ENCODE measurements at regions not wholly inside any gene's neighbourhood (a gene's known extent, or its start where the extent isn't known, plus 50 kb on each side); places are given as distances from the start of the nearest gene placed in this dataset.
"Not testable (repeated sequence)": the region's sequence is repeated elsewhere in the genome, so short reads cannot be mapped to it uniquely, and the experiment has no call there.

DNA sequence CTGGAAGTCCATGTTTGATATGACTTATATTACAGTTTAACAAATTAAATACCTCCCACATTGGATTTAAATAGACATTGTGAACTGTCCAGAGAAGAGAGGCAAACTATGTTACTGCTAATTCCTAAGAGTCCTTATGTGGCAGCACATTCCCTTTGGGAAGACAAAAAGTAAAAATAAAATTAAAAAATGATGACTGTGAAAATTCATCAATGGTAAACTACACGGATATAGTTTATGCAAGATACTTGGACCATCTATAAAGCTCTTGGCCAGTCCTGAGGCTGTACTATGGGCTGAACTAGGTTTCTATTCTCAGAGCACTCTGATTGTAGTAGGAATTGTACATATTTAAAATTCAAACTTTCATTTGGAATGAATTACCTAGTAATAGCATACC, 206.4 kb downstream of the LRRK2 start:
- ATAC-seq (no peak), DNase-seq (no peak)
- intact Hi-C loops (cut with micrococcal nuclease), result no loop called here

DNA sequence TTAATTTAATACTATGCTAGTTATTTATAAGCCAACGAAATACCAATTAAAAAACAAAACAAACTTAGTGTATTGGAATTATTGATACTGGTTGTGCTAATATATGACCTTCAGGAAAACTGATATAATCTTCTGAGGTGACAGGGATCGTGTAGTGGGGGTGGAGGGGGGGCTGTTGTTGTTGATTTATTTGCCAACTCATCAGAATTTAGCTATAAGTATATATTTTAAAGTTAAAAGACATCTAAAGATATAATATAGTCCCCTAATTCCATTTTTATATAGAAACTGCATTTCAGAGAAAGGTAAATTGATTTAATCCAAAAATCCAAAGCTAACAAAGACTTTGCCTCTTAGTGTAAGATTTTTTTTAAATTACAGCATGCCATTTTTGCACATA, 210.5 kb downstream of the LRRK2 start:
- intact Hi-C loops (cut with micrococcal nuclease), result no loop called here
- ATAC-seq (no peak), DNase-seq (no peak)

DNA sequence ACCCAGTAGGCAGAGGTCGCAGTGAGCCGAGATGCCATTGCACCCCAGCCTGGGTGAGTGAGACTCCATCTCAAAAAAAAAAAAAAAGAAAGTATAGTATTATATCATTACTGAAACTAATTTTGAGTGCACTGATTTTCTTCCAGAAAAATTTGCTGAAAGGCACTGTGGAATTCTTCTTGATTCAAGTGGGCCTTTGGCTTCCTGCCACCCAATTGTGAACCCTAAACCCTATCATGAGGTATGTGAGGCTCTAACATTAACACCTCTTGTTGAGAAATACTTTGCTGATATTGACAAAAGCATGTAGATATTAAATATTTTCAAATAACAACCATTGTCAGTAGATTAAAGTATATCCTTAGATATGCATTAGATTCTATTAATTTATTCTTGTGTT, 211.2 kb downstream of the LRRK2 start:
- intact Hi-C loops (cut with micrococcal nuclease), result no loop called here
- DNase-seq (no peak), ATAC-seq (no peak)

DNA sequence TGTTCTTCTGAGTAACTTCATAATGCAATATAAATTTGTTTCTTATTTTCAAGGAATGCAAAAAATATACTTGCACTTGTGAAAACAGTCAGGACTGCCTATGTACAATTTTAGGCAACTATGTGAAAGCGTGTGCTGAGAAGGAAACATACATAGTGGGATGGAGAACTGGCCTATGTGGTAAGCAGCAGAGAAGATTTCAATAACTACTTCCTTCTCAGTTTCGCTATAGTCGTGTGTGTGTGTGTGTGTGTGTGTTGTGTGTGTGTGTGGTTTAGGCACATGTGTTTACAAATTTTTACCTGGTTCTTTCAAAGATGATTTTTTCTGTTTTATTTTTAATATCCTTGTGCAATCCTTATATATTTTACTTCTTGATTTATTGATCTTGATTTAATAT, 211.8 kb downstream of the LRRK2 start:
- DNase-seq (no peak), ATAC-seq (no peak)
- intact Hi-C loops (cut with micrococcal nuclease), result no loop called here

DNA sequence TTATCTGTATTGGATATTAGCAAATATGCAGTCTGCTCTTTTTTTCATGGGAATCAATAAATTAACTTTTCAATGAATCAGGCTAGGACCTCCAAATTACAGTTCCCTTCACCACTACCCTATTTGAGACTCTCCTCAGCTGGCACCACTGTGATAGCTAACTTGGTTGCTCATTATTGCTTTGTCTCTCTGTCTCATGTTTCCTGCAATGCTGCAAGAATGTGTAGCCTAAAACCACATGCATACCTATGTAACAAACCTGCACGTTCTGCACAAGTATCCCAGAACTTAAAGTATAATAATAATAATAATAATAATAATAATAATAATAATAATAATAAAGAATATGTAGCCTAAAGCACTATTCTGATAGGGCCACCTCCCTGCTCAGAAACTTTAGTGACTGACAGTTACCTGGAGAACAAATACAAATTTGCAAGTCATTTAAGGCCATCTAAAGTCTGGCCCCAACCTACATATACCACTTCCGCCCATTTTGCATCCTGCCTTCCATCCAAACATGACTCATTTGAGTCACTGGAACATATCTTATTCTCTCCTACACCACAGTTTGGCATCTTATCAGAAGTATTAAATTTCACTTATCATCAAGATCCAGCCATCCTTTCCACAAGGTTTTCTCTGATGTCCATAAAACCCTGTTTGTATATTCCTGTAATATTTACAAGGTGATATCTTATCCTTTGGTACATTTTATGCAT, 215.1 kb downstream of the LRRK2 start:
- ATAC-seq, result no peak
- intact Hi-C loops (cut with micrococcal nuclease), result no loop called here

DNA sequence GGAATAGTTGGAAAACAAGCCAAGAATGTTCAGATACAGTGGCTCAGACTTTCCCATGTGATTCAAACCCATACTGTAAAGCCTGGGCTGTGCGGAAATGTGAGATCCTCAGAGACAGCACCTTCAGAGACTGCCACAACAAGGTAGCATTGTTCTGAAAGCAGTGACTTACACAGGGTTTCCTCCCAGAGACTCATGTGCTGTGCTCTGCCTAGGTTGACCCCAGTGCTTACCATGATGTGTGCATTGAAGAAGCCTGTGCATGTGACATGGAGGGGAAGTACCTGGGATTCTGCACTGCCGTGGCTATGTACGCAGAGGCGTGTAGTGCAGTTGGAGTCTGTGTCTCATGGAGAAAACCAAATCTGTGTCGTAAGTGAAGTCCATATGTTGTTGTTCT, 219.4 kb downstream of the LRRK2 start:
- intact Hi-C loops (cut with micrococcal nuclease), result no loop called here
- ATAC-seq (no peak), DNase-seq (no peak)

More for the DNA sequence above, 215.1 kb downstream of the LRRK2 start:
- no peak for DNase-seq

DNA sequence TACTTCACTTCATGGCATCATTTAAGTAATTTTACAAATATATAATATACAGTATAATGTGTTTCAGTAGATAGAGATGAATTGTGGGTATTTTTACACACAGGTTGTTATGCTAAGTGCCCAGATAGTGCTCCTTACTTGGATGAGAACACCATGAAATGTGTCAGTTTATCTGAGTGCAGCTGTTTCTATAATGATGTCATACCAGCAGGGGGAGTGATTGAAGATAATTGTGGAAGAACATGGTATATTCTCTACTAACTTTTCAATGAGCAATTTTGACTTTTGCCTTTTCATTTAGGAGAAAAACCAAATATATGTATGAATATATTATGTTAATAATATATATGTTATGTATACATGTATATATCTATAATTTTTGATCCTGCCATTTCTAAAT, 221.6 kb downstream of the LRRK2 start:
- no peak for ATAC-seq
- DNase-seq, result no peak
- intact Hi-C loops (cut with micrococcal nuclease), result no loop called here

DNA sequence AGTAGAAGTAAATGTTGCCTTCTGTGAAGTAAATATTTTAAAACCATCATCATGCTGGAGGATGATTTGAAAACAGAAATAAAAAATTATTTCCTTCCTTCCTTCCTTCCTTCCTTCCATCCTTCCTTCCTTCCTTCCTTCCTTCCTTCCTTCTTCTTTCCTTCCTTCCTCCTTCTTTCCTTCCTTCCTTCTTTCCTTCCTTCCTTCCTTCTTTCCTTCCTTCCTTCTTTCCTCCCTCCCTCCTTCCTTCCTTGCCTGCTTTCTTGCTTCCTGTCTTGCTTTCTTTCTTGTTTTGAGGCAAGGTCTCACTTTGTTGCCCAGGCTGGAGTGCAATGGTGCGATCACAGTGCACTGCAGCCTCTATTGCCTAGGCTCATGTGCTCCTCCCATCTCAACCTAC, 223.7 kb downstream of the LRRK2 start:
- ATAC-seq; intact Hi-C loops (cut with micrococcal nuclease); DNase-seq: not testable (repeated sequence)

DNA sequence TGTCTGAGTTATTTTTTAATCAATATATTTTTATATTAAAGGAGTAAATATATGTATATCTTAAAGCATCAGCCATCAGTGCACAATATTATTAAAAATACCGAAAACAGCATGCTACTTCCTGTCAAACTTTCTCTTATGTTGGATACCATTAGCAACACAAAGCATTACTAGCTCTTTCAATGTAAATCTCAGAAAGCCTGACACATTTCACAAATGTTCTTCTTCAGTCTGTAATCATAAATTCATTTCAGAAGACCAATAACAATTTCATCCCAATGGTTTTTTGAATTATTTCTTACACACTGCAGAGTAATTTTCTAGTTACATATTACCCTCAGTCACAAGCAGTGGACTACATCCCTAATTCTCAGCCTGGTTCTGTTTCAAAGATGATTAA, 226.9 kb downstream of the LRRK2 start:
- DNase-seq, result no peak
- ATAC-seq, result no peak
- intact Hi-C loops (cut with micrococcal nuclease), result no loop called here

DNA sequence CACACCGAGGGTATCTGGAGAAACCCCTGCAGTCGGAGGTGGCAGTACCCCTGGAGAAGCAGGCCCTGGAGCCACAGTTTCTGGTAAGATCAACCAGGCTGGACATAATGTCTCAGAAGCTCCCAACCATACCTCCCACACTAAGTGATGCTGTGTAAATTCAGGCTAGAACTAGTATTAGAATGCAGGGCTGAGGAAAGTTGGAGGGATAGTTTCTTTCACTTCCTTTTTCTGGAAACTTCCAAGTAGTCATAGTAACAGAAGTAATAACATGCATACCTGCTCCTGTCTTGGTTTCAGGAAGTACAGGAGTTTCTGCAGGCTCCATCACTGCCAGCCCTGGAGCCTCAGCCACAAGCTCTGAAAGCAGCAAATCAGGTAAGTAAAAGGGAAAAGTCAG, 228.1 kb upstream of the CNTN1 start:
- no peak for DNase-seq
- no peak for ATAC-seq
- intact Hi-C loops (cut with micrococcal nuclease), result no loop called here

DNA sequence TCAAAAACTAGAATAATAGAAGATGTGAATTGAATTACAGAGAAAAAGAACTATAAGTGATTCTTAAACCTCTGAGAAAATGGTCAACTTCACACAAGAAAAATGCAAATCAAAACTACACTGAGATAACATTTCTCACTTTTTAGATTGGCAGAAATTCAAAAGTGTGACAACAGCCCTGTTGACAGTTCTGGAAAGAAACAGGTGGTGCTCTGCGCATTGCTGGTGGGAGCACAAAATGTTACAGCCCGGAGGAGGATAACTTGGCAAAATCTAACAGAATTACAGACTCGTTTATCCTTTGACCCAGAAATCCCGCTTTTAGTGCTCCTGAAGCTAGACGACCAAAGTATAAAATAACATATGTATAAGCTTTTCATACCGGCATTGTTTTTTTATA, 222.5 kb upstream of the CNTN1 start:
- DNase-seq (no peak), ATAC-seq (no peak)
- intact Hi-C loops (cut with micrococcal nuclease), result no loop called here

DNA sequence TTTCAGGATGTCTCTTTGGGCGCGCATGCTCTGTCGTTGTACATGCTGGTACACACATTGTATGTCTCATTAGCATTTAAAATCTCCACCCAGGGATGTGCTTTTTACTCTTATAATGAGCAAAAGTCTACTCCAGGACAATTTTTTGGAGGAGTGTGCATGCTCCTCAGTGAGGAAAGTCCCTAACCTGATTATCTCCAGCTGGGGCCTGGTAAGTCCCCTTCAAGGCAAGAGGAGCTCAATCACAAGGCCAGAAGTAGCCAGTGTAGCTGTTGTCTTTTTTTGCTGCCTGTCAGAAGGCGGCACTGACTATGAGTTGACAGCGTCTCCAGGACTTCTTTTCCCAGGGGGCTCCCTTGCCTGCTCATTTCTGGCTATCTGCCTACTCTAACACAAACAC, 218.3 kb upstream of the CNTN1 start:
- intact Hi-C loops (cut with micrococcal nuclease), result no loop called here
- no peak for DNase-seq
- ATAC-seq, result no peak

DNA sequence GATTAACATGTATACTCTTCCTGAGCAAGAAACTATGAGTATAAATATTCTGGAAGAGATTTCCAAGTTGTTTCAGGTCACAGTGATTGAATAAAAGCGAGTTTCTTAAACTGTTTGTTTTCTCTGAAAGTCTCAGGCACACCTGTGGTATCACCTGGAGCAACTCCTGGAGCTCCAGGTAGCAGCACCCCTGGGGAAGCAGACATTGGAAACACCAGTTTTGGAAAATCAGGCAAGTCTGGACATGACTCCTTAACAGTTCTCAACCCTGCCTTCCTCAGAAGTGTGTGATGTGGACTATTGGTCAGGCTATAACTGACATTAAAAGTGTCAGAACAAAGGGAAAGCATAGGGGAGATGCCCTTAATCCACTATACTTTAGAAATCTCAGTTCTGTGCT, 217.6 kb upstream of the CNTN1 start:
- intact Hi-C loops (cut with micrococcal nuclease), result no loop called here
- DNase-seq, result no peak

DNA sequence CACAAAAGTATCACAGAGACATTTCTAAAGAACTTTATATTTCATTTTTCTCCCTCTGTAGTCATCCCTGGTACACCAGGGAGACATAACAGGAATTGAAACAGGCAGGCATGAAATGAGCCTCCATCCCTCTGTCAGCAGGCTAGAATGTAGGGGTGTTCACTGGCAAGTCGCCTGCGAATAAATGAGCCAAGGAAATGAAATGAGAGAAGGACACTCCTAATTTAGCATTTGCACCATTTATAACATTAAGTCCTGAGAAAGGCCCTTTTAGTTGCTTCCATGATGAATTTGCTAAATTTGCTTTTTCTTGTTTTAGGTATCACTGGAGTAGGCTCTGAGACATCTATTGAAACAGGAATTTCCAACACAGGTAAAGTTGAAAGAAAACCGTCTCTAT, 192.4 kb upstream of the CNTN1 start:
- ATAC-seq, result no peak
- intact Hi-C loops (cut with micrococcal nuclease), result no loop called here

More for the DNA sequence above, 217.6 kb upstream of the CNTN1 start:
- no peak for ATAC-seq

DNA sequence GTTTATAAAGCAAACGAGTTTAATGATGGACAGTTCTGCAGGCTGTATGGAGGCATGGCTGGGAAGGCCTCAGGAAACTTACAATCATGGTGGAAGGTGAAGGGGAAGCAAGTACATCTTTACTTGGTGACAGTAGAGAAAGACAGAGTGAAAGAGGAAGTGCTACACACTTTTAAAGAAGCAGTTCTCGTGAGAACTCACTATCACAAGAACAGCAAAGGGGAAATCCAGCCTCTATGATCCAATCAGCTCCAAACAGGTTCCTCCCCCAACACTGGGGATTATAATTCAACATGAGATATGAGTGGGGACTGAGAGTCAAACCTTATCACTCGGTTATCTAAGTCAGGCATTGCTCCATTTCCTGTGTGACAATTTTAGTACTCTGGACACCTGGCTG, 189.9 kb upstream of the CNTN1 start:
- ATAC-seq (no peak), DNase-seq (no peak)
- intact Hi-C loops (cut with micrococcal nuclease), result no loop called here

More for the DNA sequence above, 192.4 kb upstream of the CNTN1 start:
- no peak for DNase-seq

DNA sequence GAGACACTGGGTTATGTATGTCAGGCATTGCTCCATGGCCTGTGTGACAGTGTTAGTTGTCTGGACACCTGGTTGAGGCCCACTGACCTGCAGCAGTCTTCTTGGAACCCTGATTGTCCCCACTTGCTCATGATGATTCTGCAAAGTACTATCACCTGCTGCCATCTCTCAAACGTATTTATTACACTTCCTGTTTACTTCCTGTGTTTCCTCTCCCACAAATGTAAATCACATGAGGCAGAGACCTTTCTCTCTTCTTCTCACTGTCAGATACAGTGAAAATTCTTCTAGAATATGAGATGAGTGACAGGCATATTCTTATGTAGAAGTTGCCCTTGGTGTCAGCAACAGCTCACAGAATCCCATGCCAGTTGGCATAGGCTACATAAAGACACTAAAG, 186.9 kb upstream of the CNTN1 start:
- intact Hi-C loops (cut with micrococcal nuclease), result no loop called here
- no peak for DNase-seq
- no peak for ATAC-seq

DNA sequence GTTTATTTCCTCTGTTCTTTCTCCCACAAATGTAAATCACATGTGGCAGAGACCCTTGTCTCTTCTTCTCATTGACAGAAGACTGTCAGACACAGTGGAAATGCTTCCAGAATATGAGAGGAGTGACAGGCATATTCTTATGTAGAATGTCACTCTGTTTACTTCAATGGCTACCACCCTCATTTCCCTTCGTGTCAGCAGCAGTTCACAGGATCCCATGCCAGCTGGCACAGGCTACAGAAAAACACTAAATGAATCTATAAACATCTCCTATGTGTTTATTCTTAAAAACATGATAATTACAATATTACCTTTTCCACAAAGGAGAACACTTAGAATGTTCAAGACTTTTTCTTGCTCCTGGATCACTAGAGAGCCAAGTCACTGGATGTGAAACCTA, 183.8 kb upstream of the CNTN1 start:
- DNase-seq (no peak), ATAC-seq (no peak)
- intact Hi-C loops (cut with micrococcal nuclease), result no loop called here

DNA sequence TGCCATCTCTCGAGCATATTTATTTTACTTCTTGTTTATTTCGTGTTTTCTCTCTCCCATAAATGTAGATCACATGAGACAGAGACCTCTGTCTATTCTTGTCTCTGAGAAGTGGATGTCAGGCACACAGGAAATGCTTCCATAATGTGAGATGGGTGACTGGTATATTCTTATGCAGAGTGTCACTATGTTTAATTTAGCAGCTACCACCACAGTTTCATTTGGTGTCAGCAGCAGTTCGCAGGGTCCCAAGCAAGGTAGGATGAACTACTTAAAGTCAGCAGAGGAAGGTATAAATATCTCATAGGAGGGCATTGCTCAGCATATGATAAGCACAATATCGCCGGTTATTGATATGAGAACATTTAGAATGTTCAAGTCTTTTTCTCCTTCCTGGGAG, 180.9 kb upstream of the CNTN1 start:
- DNase-seq, result no peak
- ATAC-seq, result no peak
- intact Hi-C loops (cut with micrococcal nuclease), result no loop called here

DNA sequence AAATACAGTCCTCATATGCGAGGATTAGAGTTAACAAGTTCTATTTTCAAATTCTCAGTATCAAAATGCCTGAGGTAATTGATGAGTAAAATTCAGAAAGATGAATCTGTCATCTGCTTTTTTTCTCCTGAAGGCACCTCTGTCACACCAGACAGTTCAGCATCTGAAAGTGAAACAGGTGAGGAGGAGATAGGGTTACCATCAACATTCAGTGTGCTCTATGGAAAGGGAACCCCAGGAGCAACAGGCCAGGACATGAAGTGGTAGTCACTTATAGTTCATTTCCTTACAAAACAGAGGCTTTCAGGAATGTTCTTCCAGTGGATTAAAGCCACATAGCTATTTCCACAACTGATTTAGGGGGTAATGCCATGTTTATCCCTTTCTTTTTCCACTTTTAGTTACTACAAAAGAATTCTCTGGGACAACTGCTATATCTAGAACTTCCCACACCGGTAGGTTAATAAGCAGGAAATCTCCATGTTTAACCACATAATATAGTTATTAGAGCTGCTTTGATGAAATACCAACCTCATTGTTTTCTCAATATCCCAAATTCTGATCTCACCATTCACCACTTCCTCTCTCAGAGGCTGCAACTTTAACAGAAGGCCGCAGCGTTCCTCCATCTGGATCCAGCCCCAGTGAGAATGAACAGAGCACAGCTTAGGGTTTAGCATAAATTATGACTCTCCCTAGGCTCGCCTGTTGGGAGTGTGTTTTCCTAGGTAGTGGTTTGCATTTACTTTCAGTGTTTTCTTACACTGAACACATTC, 177.0 kb upstream of the CNTN1 start:
- intact Hi-C loops (cut with micrococcal nuclease), result no loop called here
- ATAC-seq, result no peak
- DNase-seq, result no peak

DNA sequence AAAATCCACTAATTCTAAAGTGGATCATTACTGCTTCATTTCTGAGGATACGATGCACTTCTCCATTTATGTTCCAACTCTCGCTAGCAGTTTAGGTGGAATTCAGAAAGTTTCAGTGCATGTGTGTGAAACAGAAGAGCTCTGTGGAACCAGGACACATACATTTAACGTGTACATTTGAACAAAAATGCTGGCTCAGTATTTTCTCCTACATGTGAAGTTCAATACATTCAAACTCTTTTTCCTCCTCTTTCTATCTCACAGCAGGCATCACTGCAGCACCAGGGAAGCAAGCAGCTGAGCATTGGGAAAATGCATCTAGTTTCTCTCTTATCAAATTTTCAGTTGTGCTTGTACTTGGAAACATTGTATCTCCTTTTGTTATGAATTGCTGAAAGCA, 169.4 kb upstream of the CNTN1 start:
- ATAC-seq, result no peak
- no peak for DNase-seq
- intact Hi-C loops (cut with micrococcal nuclease), result no loop called here

DNA sequence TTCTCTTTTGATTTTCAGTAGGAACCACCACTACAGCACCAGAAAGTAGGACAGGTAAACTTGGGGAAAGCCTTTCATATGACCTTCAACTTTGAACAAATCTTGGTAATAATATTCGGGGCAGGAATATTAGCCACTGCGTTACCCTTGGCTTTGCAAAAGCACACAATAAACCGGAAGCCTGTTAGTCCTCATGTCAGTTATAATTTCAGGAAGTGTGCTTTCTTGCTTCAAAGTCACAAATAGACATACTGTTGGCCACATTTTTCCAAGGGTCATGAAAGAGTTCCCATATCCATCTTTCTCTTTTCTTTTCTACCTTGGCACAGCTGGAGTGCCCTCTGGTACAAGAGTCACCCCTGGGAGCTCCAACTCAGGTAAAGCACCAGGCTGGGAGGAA, 167.2 kb upstream of the CNTN1 start:
- no peak for DNase-seq
- intact Hi-C loops (cut with micrococcal nuclease), result no loop called here
- ATAC-seq, result no peak
